Kidney (tissue), 13 donors: ENCODE measurements at regions not wholly inside any gene's neighbourhood (a gene's known extent, or its start where the extent isn't known, plus 50 kb on each side); places are given as distances from the start of the nearest gene placed in this dataset.

ENCODE experiments used
- DNase-seq, 5 donors: peaks; one replicate each; pipeline ENCODE4 v3.0.0-alpha.2; 2013 to 2020
- FAIRE-seq: peaks from 2 replicates; lab custom pipeline; 2012; peaks lifted over from hg19 to GRCh38; lab: Jason Lieb, UNC
- H3K27ac ChIP-seq, 2 donors: one replicate each; pipeline ENCODE4 v1.7.0; 2013; ENCODE audit warnings: low read depth in 2 of 2, low read length in 2 of 2, inconsistent platforms in 1 of 2
- H3K27me3 ChIP-seq: one replicate; pipeline ENCODE4 v1.7.1; 2013; ENCODE audit warnings: low read length, inconsistent platforms; ENCODE audit not compliant: control insufficient read depth, insufficient read depth
- H3K36me3 ChIP-seq, 3 donors: one replicate each; pipeline versions ENCODE4 v1.7.0 to v1.7.1; 2013; ENCODE audit warnings: low read length in 3 of 3, control low read depth in 1 of 3, inconsistent platforms in 1 of 3; ENCODE audit not compliant: insufficient read depth in 3 of 3, control insufficient read depth in 2 of 3
- H3K4me1 ChIP-seq, 3 donors: one replicate each; pipeline versions ENCODE4 v1.7.0 to v1.7.1; 2013; ENCODE audit warnings: low read length in 3 of 3, inconsistent platforms in 1 of 3, low read depth in 1 of 3; ENCODE audit not compliant: control insufficient read depth in 2 of 3, insufficient read depth in 2 of 3
- H3K4me3 ChIP-seq, 3 donors: one replicate each; pipeline versions ENCODE4 v1.7.0 to v1.8.1; 2013; ENCODE audit warnings: low read length in 3 of 3, control low read depth in 1 of 3, inconsistent platforms in 1 of 3
- H3K9ac ChIP-seq, 3 donors: one replicate each; pipeline versions ENCODE4 v1.7.0 to v1.7.1; 2013; ENCODE audit warnings: low read length in 3 of 3, control low read depth in 1 of 3, inconsistent platforms in 1 of 3
- H3K9me3 ChIP-seq, 3 donors: one replicate each; pipeline versions ENCODE4 v1.7.0 to v1.7.1; 2013; ENCODE audit warnings: low read length in 3 of 3, control low read depth in 1 of 3, inconsistent platforms in 1 of 3; ENCODE audit not compliant: control insufficient read depth in 2 of 3, insufficient read depth in 1 of 3
- intact Hi-C: fragments of 100-400 bp; cut with DNase I; formaldehyde crosslinking; loops from one replicate; pipeline ENCODE4 v1.11.1; 2022
- TF ChIP-seq, protein P1 (sequence below): IDR thresholded peaks from 3 replicates; pipeline ENCODE4 v1.5.1; 2012; ENCODE audit warnings: mild to moderate bottlenecking, moderate library complexity, borderline replicate concordance; ENCODE audit not compliant: insufficient read depth; ENCODE audit errors: extremely low read depth
- donor health status: control.
- donor health status: control.
- donor health status: control.
- donor health status: control.
- donor health status: control.
- donor health status: DM: yes; HTN: yes; CAD: no.
- donor health status: Normal renal cell carcinoma (clear cell type).

GRCh38 chr2:239640210-239640609 lies 239.4 kb upstream of the HDAC4 start:
- intact Hi-C loops: no loop called here
- peaks cover 0 to 7% (median 2%) of the 10 kb centered on the region in 3 donors for H3K9me3 ChIP-seq
- no peak for DNase-seq

GRCh38 chr2:239639421-239640185 lies 238.8 kb upstream of the HDAC4 start:
- Histone ChIP-seq H3K4me1 (no peaks in the 10 kb centered on the region), H3K36me3 (no peaks in the 10 kb centered on the region), H3K27me3 (no peaks in the 10 kb centered on the region), H3K9me3 (peaks cover 0 to 7% (median 2%) of the 10 kb centered on the region in 3 donors), H3K4me3 (no peak overlapping the region), H3K9ac (no peak overlapping the region), H3K27ac (no peak overlapping the region)
- TF ChIP-seq, protein P1, sequence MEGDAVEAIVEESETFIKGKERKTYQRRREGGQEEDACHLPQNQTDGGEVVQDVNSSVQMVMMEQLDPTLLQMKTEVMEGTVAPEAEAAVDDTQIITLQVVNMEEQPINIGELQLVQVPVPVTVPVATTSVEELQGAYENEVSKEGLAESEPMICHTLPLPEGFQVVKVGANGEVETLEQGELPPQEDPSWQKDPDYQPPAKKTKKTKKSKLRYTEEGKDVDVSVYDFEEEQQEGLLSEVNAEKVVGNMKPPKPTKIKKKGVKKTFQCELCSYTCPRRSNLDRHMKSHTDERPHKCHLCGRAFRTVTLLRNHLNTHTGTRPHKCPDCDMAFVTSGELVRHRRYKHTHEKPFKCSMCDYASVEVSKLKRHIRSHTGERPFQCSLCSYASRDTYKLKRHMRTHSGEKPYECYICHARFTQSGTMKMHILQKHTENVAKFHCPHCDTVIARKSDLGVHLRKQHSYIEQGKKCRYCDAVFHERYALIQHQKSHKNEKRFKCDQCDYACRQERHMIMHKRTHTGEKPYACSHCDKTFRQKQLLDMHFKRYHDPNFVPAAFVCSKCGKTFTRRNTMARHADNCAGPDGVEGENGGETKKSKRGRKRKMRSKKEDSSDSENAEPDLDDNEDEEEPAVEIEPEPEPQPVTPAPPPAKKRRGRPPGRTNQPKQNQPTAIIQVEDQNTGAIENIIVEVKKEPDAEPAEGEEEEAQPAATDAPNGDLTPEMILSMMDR: no peak
- DNase-seq (no peak), FAIRE-seq (no peak)
- intact Hi-C loops: no loop called here

More at GRCh38 chr2:239640210-239640609, 239.4 kb upstream of the HDAC4 start:
- H3K27me3 ChIP-seq: no peaks in the 10 kb centered on the region
- H3K36me3 ChIP-seq: no peaks in the 10 kb centered on the region
- no peak overlapping the region for H3K27ac ChIP-seq
- FAIRE-seq: no peak
- H3K4me1 ChIP-seq: no peaks in the 10 kb centered on the region
- TF ChIP-seq, protein P1: no peak
- H3K9ac ChIP-seq: no peak overlapping the region
- H3K4me3 ChIP-seq: no peak overlapping the region

GRCh38 chr2:239638376-239638775 lies 237.6 kb upstream of the HDAC4 start:
- Histone ChIP-seq H3K4me1 (no peaks in the 10 kb centered on the region), H3K9ac (no peak overlapping the region), H3K27me3 (no peaks in the 10 kb centered on the region), H3K27ac (no peak overlapping the region), H3K4me3 (no peak overlapping the region), H3K9me3 (peaks cover 0 to 7% (median 0%) of the 10 kb centered on the region in 3 donors), H3K36me3 (no peaks in the 10 kb centered on the region)
- FAIRE-seq: no peak
- intact Hi-C loops: no loop called here
- TF ChIP-seq, protein P1: no peak
- DNase-seq: no peak
